HepG2 (cell line): ENCODE measurements at regions not wholly inside any gene's neighbourhood (a gene's known extent, or its start where the extent isn't known, plus 50 kb on each side); places are given as distances from the start of the nearest gene placed in this dataset.

Experiments
- GFI1 ChIP-seq: sonication (generic); formaldehyde crosslinking; IDR thresholded peaks from 2 replicates; pipeline ENCODE4 v1.5.0; 2020; ENCODE audit warnings: missing genetic modification reagents, mild to moderate bottlenecking, borderline replicate concordance
- HCFC1 ChIP-seq: fragments of 150-350 bp; IDR thresholded peaks from 2 replicates; pipeline ENCODE4 v1.6.1; 2014; ENCODE audit warnings: low read depth, low read length
- HOXA7 ChIP-seq: sonication (generic); formaldehyde crosslinking; IDR thresholded peaks from 2 replicates; pipeline ENCODE4 v1.8.1; 2022; ENCODE audit warnings: mild to moderate bottlenecking, missing genetic modification reagents, moderate library complexity
- MED1 ChIP-seq: sonication (generic); formaldehyde crosslinking; IDR thresholded peaks from 2 replicates; pipeline ENCODE4 v1.4.0; 2020; ENCODE audit warnings: missing genetic modification reagents
- MED8 ChIP-seq: sonication (generic); formaldehyde crosslinking; IDR thresholded peaks from 2 replicates; pipeline ENCODE4 v1.8.1; 2023; ENCODE audit warnings: mild to moderate bottlenecking, missing genetic modification reagents; ENCODE audit not compliant: insufficient replicate concordance
- NR1H2 ChIP-seq: sonication (generic); formaldehyde crosslinking; IDR thresholded peaks from 2 replicates; pipeline ENCODE4 v1.8.1; 2022; ENCODE audit warnings: low read depth, missing genetic modification reagents, borderline replicate concordance
- PCBP1 ChIP-seq: fragments of 200-400 bp; formaldehyde crosslinking; IDR thresholded peaks from 2 replicates; pipeline ENCODE4 v1.6.1; 2017; ENCODE audit warnings: mild to moderate bottlenecking, low read depth, low read length, borderline replicate concordance
- SOX6 ChIP-seq, 2 experiments: fragments of 450-650 bp in 1 of 2; sonication (generic) in 1 of 2; formaldehyde crosslinking in 1 of 2; IDR thresholded peaks; 2 replicates each; pipeline versions ENCODE4 v1.4.0 to v1.6.1; 2017 to 2020; ENCODE audit warnings: antibody characterized with exemption in 1 of 2, mild to moderate bottlenecking in 1 of 2, missing genetic modification reagents in 1 of 2
- YY1 ChIP-seq: IDR thresholded peaks from 2 replicates; pipeline ENCODE4 v1.6.1; 2011; ENCODE audit warnings: low read length, low read depth, moderate library complexity, mild to moderate bottlenecking; ENCODE audit not compliant: insufficient read depth, insufficient replicate concordance
- ZNF546 ChIP-seq: sonication (generic); formaldehyde crosslinking; conservative IDR thresholded peaks from 2 replicates; pipeline ENCODE4 v1.8.1; 2023; ENCODE audit warnings: mild to moderate bottlenecking, missing genetic modification reagents
- ZNF598 ChIP-seq: sonication (generic); formaldehyde crosslinking; IDR thresholded peaks from 2 replicates; pipeline ENCODE4 v1.5.1; 2020; ENCODE audit warnings: mild to moderate bottlenecking, missing genetic modification reagents, borderline replicate concordance
- TF ChIP-seq, protein P1 (sequence below): sonication (generic); formaldehyde crosslinking; IDR thresholded peaks from 2 replicates; pipeline ENCODE4 v1.4.0; 2020; ENCODE audit warnings: missing genetic modification reagents
- TF ChIP-seq, protein P2 (sequence below): sonication (generic); formaldehyde crosslinking; IDR thresholded peaks from 2 replicates; pipeline ENCODE4 v1.5.0; 2020; ENCODE audit warnings: missing genetic modification reagents
- TF ChIP-seq, protein P3 (sequence below): sonication (generic); formaldehyde crosslinking; IDR thresholded peaks from 2 replicates; pipeline ENCODE4 v1.5.0; 2020; ENCODE audit warnings: mild to moderate bottlenecking, missing genetic modification reagents, borderline replicate concordance
- TF ChIP-seq, protein P4 (sequence below): sonication (generic); formaldehyde crosslinking; IDR thresholded peaks from 2 replicates; pipeline ENCODE4 v1.5.0; 2020; ENCODE audit warnings: mild to moderate bottlenecking, low read depth, missing genetic modification reagents, borderline replicate concordance
- TF ChIP-seq, protein P5 (sequence below): IDR thresholded peaks from 2 replicates; pipeline ENCODE4 v1.6.1; 2016

DNA sequence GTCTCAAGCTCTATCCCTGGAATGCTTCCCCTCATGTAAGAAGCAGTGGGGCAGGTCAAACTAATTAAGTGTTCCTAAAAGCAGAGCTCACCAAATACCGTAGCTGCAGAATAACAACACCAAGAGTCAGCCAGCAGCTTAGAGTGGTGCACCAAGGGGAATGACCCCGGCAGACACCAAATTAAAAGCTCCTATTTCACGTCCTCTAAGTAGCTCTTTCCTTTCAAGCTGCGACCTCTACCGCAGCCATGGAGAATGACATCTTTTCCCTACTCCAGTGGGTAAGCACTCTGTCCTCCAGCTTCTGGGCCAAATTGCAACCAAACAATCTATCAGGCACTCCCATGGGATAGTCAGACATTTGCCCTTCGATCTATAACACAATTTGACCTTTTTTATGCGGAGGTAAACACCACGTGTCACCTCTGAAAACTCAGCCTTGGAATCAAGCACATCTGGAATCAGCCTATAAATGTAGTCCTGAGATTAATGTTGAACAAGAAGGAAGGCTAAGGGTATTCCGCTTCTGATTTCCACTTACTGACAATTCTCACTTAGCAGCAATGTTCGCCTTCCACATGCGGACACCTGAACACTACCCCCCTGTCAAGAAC, 67.6 kb upstream of the CDKN3 start (continued):
- TF ChIP-seq, protein P1, sequence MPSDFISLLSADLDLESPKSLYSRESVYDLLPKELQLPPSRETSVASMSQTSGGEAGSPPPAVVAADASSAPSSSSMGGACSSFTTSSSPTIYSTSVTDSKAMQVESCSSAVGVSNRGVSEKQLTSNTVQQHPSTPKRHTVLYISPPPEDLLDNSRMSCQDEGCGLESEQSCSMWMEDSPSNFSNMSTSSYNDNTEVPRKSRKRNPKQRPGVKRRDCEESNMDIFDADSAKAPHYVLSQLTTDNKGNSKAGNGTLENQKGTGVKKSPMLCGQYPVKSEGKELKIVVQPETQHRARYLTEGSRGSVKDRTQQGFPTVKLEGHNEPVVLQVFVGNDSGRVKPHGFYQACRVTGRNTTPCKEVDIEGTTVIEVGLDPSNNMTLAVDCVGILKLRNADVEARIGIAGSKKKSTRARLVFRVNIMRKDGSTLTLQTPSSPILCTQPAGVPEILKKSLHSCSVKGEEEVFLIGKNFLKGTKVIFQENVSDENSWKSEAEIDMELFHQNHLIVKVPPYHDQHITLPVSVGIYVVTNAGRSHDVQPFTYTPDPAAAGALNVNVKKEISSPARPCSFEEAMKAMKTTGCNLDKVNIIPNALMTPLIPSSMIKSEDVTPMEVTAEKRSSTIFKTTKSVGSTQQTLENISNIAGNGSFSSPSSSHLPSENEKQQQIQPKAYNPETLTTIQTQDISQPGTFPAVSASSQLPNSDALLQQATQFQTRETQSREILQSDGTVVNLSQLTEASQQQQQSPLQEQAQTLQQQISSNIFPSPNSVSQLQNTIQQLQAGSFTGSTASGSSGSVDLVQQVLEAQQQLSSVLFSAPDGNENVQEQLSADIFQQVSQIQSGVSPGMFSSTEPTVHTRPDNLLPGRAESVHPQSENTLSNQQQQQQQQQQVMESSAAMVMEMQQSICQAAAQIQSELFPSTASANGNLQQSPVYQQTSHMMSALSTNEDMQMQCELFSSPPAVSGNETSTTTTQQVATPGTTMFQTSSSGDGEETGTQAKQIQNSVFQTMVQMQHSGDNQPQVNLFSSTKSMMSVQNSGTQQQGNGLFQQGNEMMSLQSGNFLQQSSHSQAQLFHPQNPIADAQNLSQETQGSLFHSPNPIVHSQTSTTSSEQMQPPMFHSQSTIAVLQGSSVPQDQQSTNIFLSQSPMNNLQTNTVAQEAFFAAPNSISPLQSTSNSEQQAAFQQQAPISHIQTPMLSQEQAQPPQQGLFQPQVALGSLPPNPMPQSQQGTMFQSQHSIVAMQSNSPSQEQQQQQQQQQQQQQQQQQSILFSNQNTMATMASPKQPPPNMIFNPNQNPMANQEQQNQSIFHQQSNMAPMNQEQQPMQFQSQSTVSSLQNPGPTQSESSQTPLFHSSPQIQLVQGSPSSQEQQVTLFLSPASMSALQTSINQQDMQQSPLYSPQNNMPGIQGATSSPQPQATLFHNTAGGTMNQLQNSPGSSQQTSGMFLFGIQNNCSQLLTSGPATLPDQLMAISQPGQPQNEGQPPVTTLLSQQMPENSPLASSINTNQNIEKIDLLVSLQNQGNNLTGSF (CRISPR knock-in tag): no peak
- TF ChIP-seq MED1 (CRISPR knock-in tag): peak; percentile 61
- no peak for TF ChIP-seq HOXA7 (CRISPR knock-in tag)
- TF ChIP-seq, protein P2, sequence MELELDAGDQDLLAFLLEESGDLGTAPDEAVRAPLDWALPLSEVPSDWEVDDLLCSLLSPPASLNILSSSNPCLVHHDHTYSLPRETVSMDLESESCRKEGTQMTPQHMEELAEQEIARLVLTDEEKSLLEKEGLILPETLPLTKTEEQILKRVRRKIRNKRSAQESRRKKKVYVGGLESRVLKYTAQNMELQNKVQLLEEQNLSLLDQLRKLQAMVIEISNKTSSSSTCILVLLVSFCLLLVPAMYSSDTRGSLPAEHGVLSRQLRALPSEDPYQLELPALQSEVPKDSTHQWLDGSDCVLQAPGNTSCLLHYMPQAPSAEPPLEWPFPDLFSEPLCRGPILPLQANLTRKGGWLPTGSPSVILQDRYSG (CRISPR knock-in tag): no peak
- no peak for TF ChIP-seq SOX6 (IDR thresholded peaks at IDR 0.05)
- TF ChIP-seq SOX6 (CRISPR knock-in tag; IDR thresholded peaks at IDR 0.05): peak; percentile 37; the same call in 1 of the 2 replicates
- TF ChIP-seq ZNF546 (CRISPR knock-in tag): no peak
- no peak for TF ChIP-seq PCBP1
- TF ChIP-seq MED8 (CRISPR knock-in tag): no peak
- TF ChIP-seq GFI1: no peak
- TF ChIP-seq, protein P3, sequence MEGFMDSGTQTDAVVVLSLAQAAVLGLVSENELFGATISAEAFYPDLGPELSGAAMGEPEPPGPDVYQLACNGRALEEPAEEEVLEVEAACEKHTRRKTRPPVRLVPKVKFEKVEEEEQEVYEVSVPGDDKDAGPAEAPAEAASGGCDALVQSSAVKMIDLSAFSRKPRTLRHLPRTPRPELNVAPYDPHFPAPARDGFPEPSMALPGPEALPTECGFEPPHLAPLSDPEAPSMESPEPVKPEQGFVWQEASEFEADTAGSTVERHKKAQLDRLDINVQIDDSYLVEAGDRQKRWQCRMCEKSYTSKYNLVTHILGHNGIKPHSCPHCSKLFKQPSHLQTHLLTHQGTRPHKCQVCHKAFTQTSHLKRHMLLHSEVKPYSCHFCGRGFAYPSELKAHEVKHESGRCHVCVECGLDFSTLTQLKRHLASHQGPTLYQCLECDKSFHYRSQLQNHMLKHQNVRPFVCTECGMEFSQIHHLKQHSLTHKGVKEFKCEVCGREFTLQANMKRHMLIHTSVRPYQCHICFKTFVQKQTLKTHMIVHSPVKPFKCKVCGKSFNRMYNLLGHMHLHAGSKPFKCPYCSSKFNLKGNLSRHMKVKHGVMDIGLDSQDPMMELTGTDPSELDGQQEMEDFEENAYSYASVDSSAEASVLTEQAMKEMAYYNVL: no peak
- TF ChIP-seq, protein P4, sequence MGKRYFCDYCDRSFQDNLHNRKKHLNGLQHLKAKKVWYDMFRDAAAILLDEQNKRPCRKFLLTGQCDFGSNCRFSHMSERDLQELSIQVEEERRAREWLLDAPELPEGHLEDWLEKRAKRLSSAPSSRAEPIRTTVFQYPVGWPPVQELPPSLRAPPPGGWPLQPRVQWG: no peak
- TF ChIP-seq, protein P5, sequence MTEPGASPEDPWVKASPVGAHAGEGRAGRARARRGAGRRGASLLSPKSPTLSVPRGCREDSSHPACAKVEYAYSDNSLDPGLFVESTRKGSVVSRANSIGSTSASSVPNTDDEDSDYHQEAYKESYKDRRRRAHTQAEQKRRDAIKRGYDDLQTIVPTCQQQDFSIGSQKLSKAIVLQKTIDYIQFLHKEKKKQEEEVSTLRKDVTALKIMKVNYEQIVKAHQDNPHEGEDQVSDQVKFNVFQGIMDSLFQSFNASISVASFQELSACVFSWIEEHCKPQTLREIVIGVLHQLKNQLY (CRISPR knock-in tag): no peak
- TF ChIP-seq ZNF598 (CRISPR knock-in tag): no peak
- TF ChIP-seq HCFC1: no peak
- no peak for TF ChIP-seq NR1H2 (CRISPR knock-in tag)
- no peak for TF ChIP-seq YY1
